ENCODE measurements at regions not wholly inside any gene's neighbourhood (a gene's known extent, or its start where the extent isn't known, plus 50 kb on each side); places are given as distances from the start of the nearest gene placed in this dataset.

- DNase-seq (ENCODE audit: low spot score) = no peak
Observed at GRCh38 chr2:64317707-64318475, 136.1 kb upstream of the LGALSL start.

DNA sequence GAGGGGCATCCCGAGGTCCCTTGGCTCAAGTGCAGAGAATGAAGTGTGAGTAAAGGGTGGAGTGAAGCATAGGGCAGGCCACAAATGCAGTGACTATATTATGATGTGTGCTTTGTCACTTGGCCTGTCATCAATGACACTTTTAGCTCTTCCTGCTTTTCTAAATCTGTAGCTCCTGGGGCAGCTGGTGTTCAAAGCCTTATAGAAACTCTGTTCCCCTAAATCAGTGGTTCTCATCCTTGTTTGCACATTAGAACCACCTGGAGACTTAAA, 135.6 kb upstream of the LGALSL start:
- no peak for DNase-seq (ENCODE audit: low spot score)

DNA sequence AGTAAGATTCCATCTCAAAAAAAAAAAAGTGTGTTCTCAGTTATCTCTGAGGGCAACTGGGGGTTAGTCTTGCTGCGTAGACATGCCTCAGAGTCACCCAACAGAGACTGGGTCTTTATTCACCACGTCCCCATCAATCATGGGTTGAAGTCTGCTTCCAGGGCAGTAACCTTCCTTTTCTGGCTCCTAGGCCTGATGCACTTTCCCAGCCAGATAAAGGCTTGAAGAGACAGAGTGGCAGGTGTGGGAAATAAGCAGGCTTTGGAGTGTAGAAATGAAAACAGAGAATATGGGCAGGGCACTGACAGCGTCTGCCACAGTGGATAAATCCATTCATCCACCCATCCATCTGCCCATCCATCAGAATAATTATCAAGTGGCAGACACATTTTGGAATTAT, 134.1 kb upstream of the LGALSL start:
- DNase-seq (ENCODE audit: low spot score) = no peak

GRCh38 chr2:64322433-64322832, 131.5 kb upstream of the LGALSL start:
- DNase-seq (ENCODE audit: low spot score) = no peak

- no peak for DNase-seq (ENCODE audit: low spot score)
Observed at GRCh38 chr2:64323197-64323596, 130.8 kb upstream of the LGALSL start.

- no peak for DNase-seq (ENCODE audit: low spot score)
Observed at GRCh38 chr2:64324746-64325410, 129.1 kb upstream of the LGALSL start.

- no peak for DNase-seq (ENCODE audit: low spot score)
Observed at GRCh38 chr2:64325477-64325851, 128.5 kb upstream of the LGALSL start.

GRCh38 chr2:64325852-64326577, 127.9 kb upstream of the LGALSL start:
- DNase-seq (ENCODE audit: low spot score) = peak; percentile 79

DNA sequence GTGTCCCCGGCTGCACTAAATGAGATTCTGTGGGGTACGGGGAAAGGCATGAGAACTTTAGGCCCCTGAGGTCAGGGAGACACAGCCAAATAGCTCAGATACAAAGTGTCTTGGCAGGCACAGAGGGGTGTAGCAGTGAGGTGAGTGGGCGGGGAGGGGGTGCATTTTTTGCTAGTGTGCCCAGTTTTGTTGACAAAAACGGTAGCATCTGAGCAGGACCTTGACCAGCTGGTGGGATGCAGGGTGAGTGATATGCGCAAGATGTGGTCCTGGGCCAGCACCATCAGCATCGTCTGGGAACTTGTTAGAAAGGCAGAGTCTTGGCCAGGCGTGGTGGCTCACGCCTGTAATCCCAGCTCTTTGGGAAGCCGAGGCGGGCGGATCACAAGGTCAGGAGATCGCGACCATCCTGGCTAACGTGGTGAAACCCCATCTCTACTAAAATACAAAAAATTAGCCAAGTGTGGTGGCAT, 127.3 kb upstream of the LGALSL start:
- no peak for DNase-seq (ENCODE audit: low spot score)

DNA sequence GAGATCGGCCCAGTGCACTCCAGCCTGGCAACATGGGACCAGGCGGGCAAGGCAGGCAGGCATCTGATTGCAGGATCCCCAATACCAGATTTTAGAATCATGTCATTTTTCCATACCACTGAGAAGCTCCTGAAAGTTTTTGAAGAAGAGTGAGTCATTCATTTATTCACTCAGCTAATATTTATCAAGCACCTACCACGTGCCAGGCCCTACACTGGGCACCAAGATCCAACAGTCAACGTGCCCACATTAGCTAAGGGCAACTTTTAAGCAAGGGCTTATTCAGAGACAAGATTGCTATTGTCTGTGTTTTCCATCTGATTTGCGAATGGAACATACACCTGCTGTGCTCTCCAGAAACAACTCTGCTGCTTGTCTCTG, 126.8 kb upstream of the LGALSL start:
- DNase-seq (ENCODE audit: low spot score) = no peak

GRCh38 chr2:64327510-64328414, 126.2 kb upstream of the LGALSL start:
- DNase-seq (ENCODE audit: low spot score) = peak; percentile 54

DNA sequence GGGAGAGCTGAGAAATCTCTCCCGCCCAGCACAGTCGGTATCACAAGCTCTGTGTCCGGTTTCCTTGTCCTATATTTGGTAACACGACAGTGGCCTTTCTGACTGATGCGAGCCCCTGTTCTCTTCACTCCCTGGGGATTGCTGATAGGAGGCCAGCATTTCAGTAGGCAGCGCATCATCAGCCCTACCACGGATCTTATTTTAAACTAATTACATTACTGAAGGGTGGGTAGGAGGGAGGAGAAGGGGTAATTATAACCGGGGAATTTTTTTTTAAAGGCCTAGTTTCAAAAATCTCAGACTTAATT, 125.6 kb upstream of the LGALSL start:
- DNase-seq (ENCODE audit: low spot score) = no peak

DNA sequence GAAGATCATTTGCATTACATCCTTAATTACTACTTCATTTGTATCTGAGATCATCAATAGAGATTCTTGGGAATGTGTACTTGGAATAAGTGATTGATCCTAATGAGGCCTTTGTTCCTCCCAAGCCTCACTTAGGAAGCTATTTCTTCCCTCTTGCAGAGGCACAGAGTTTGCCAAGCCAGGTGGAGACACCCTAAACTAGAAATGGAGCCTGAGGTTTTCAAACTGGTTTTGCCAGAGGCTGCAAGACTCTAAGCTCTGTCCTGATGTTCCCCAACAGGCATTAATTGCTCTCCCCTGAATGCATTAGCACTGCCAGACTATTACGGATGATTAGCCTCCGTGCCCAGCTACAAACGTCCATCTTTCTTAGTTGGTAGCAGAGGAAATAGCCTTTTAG, 125.2 kb upstream of the LGALSL start:
- no peak for DNase-seq (ENCODE audit: low spot score)

DNA sequence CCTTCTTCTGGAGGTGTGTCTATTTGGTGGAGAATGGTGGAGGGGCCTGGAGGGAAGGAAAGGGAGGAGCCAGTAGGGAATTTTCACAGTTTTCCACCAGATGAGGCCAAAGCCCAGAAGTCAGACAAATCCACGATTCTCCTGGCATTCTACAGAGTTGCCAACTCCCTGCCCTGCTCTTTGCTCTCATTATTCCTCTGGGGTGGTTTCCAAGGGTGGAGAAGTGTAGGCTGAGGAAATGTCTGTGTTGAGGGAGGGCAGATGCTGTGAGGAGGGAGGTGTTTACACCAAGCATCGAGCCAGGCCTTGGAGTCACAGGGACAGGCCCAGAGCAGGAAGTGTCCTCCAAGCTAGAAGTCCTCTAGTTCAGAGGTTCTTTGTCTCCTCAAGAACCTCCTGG, 124.1 kb upstream of the LGALSL start:
- DNase-seq (ENCODE audit: low spot score) = no peak

DNA sequence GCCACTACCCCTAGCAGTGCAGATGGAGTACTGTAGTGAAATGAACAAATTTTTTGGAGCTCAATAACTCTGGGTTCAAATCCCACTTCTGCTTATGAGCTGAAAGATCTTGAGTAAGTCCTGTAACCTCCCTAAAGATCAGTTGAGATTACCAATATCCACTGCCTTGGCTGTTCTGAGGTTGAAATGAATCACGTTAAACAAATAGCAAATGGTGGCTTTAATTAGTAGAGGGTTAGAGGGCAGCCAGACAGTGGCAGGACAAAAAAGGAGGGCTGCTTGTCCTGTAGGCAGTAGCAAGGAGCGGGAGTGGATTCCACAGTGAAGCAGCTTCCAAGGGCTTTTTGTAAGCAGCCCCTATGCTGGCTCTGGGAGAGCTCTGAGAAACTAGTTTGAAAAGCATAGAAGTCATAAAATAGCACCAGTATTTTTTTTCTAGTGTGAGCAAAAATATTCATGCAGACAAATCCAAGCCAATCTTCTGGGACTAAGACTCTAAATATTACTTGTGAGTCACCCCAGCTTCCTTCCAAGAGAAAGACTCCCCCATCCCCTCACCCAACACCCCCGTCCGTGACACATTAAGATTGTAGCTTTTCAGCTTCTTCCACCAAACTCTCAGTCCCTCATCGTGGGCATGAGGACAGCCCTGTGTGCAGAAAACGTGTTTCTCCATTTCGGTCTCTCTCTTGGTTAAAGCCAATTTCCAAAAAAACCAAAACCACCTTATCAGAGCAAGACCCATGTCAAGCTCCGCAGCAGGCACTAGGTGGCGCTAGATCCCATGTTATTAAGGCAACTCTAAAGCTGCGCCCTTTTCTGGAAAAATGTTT, 123.5 kb upstream of the LGALSL start:
- peak; percentile 80 for DNase-seq (ENCODE audit: low spot score)

DNA sequence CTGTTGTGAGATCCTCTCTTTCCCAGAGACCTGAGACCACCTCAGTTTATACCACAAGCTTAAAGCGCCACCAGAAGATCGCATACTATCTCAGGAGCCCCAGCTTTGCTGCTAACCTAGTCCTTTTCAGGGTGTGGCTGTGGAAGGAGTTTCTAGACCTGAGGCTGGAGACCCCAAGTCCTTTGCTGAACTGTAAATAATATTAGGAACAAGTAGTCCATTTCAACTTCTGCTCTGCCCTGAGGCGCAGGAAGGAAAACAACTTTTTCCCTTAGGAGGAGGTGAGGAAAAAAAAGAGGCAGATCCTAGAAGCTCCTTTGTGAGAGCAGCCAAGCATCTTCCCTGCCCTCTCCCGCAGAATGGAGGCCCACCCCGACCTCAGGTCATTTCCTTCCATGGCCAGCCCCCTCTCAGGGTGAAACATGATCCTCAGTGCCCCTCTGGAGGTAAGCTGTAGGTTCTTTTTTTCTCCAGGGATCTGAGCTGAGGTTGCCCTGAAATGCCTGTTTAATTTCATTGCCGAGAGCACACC, 122.8 kb upstream of the LGALSL start:
- DNase-seq (ENCODE audit: low spot score) = no peak

GRCh38 chr2:64331849-64332699, 121.9 kb upstream of the LGALSL start:
- no peak for DNase-seq (ENCODE audit: low spot score)

DNA sequence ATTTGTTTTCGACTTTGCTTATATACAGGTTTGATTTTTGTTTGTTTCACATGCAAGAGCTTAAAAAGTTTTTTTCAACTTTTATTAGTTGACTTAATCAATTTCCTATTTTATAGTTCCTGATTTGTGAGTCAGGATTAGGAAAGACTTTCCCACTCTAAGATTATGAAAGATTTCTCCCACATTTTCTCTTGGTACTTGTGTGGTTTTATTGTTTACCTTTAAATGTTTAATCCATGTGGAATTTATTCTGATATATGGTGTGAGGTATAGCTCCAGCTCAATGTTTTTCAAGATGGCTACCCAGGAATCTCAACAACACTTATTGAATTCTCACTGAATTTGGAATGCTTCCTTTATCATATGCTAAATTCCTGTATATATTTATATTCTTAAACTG, 117.8 kb upstream of the LGALSL start:
- no peak for DNase-seq (ENCODE audit: low spot score)

GRCh38 chr2:64337314-64337713, 116.6 kb upstream of the LGALSL start:
- no peak for DNase-seq (ENCODE audit: low spot score)

GRCh38 chr2:64338108-64338507, 115.9 kb upstream of the LGALSL start:
- no peak for DNase-seq (ENCODE audit: low spot score)
